Upper lobe of right lung (tissue), 1 donor: ENCODE measurements at regions not wholly inside any gene's neighbourhood (a gene's known extent, or its start where the extent isn't known, plus 50 kb on each side); places are given as distances from the start of the nearest gene placed in this dataset.

Source experiments
- ATAC-seq: fragments of 200-7000 bp; cut with Tn5 transposase; one replicate; pipeline ENCODE4 v1.9.1; 2020; ENCODE audit warnings: mild to moderate bottlenecking, moderate library complexity
- DNase-seq: peaks from one replicate; pipeline ENCODE4 v3.0.0-alpha.2; 2020
- H3K27ac ChIP-seq: fragments of 200-600 bp; one replicate; pipeline ENCODE4 v1.8.0; 2022
- H3K27me3 ChIP-seq: fragments of 200-600 bp; one replicate; pipeline ENCODE4 v1.8.0; 2022; ENCODE audit warnings: mild to moderate bottlenecking
- H3K36me3 ChIP-seq: fragments of 200-600 bp; one replicate; pipeline ENCODE4 v1.8.0; 2022
- H3K4me1 ChIP-seq: fragments of 200-600 bp; one replicate; pipeline ENCODE4 v1.8.0; 2022
- H3K4me3 ChIP-seq: fragments of 200-600 bp; one replicate; pipeline ENCODE4 v1.8.0; 2022; ENCODE audit warnings: mild to moderate bottlenecking
- H3K9me3 ChIP-seq: fragments of 200-600 bp; one replicate; pipeline ENCODE4 v1.8.0; 2022
- intact Hi-C: fragments of 100-400 bp; cut with DNase I; formaldehyde crosslinking; loops from one replicate; pipeline ENCODE4 v1.11.0; 2022
- TF ChIP-seq, protein P1 (sequence below): fragments of 200-600 bp; IDR thresholded peaks from one replicate; pipeline ENCODE4 v1.8.0; 2022; ENCODE audit warnings: antibody characterized with exemption
- donor health status: DM: no; HTN: yes; CAD: no; lungs with severe emphysema.

GRCh38 chr13:32883474-32883873 lies 132.7 kb upstream of the KL start:
- no peaks in the 10 kb centered on the region for H3K36me3 ChIP-seq
- no peak for DNase-seq
- no peak overlapping the region for H3K27ac ChIP-seq
- no peaks in the 10 kb centered on the region for H3K9me3 ChIP-seq
- no peak for ATAC-seq
- no peak overlapping the region for H3K4me3 ChIP-seq
- H3K27me3 ChIP-seq, result no peaks in the 10 kb centered on the region
- H3K4me1 ChIP-seq, result no peaks in the 10 kb centered on the region
- TF ChIP-seq, protein P1, sequence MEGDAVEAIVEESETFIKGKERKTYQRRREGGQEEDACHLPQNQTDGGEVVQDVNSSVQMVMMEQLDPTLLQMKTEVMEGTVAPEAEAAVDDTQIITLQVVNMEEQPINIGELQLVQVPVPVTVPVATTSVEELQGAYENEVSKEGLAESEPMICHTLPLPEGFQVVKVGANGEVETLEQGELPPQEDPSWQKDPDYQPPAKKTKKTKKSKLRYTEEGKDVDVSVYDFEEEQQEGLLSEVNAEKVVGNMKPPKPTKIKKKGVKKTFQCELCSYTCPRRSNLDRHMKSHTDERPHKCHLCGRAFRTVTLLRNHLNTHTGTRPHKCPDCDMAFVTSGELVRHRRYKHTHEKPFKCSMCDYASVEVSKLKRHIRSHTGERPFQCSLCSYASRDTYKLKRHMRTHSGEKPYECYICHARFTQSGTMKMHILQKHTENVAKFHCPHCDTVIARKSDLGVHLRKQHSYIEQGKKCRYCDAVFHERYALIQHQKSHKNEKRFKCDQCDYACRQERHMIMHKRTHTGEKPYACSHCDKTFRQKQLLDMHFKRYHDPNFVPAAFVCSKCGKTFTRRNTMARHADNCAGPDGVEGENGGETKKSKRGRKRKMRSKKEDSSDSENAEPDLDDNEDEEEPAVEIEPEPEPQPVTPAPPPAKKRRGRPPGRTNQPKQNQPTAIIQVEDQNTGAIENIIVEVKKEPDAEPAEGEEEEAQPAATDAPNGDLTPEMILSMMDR, result no peak
- intact Hi-C loops, result no loop called here

- no peak for ATAC-seq
- TF ChIP-seq, protein P1, result no peak
- no peak overlapping the region for H3K4me3 ChIP-seq
- H3K27me3 ChIP-seq, result no peaks in the 10 kb centered on the region
- H3K9me3 ChIP-seq, result no peaks in the 10 kb centered on the region
- no peaks in the 10 kb centered on the region for H3K36me3 ChIP-seq
- DNase-seq, result no peak
- no peak overlapping the region for H3K27ac ChIP-seq
- no peaks in the 10 kb centered on the region for H3K4me1 ChIP-seq
- intact Hi-C loops, result no loop called here
These were observed 128.6 kb upstream of the KL start for GRCh38 chr13:32887617-32888016.

DNA sequence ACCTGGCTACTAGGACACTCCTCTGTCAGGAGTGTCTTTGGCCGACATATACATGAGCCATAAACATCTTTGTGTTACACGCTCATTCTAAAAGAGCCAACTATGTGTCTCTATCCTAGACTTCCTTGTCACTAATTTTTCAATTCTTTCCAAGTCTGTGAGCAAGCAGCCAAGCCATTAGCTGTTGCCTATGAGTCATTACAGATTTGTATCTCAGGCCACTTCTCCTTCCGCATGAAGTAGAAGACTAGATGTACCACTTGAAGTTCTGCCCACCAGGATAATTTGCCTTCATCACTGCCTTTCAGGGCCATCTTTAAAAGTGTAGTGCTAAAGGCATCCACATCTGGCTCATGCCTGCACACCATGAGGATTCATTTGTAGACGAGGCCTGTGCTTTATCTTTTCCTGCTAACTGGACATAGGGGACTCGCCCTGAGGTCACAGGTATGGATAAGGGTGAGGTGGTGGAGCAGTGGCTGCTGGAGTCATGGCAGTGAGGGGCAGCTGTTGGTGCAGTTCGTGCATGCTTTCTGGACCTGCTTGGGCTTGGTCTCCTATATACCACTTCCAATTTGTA lies 126.1 kb upstream of the KL start:
- TF ChIP-seq, protein P1, result no peak
- Histone ChIP-seq H3K4me3 (no peak overlapping the region), H3K4me1 (no peaks in the 10 kb centered on the region), H3K9me3 (no peaks in the 10 kb centered on the region), H3K27me3 (no peaks in the 10 kb centered on the region), H3K27ac (no peak overlapping the region), H3K36me3 (no peaks in the 10 kb centered on the region)
- ATAC-seq, result no peak
- no peak for DNase-seq
- intact Hi-C loops, result no loop called here

- no peaks in the 10 kb centered on the region for H3K4me1 ChIP-seq
- no peak for DNase-seq
- H3K27ac ChIP-seq, result no peak overlapping the region
- TF ChIP-seq, protein P1, result no peak
- no peak overlapping the region for H3K4me3 ChIP-seq
- no peaks in the 10 kb centered on the region for H3K36me3 ChIP-seq
- no peaks in the 10 kb centered on the region for H3K9me3 ChIP-seq
- no peak for ATAC-seq
- intact Hi-C loops, result no loop called here
- no peaks in the 10 kb centered on the region for H3K27me3 ChIP-seq
These were observed 123.0 kb upstream of the KL start for GRCh38 chr13:32893176-32893575.

- Histone ChIP-seq H3K9me3 (no peaks in the 10 kb centered on the region), H3K27me3 (no peaks in the 10 kb centered on the region), H3K27ac (no peak overlapping the region), H3K4me3 (no peak overlapping the region), H3K4me1 (no peaks in the 10 kb centered on the region), H3K36me3 (no peaks in the 10 kb centered on the region)
- TF ChIP-seq, protein P1, result no peak
- ATAC-seq (no peak), DNase-seq (no peak)
- intact Hi-C loops, result no loop called here
These were observed 121.6 kb upstream of the KL start for GRCh38 chr13:32894589-32895001.

DNA sequence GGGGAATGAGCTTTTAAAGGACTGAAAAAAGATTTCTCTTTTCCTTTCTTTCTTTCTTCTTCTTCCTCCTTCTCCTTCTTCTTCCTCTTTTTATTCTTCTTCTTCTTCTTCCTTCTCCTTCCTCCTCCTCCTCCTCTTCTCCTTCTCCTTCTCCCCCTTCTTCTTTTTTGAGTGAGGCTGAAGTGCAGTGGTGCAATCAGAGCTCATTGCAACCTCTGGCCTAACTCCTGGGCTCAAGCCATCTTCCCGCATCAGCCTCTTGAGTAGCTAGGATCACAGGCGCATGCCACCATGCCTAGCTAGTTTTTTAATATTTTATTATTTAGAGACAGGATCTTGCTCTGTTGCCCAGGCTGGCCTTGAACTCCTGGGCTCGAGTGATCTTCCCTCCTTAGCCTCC lies 120.9 kb upstream of the KL start:
- DNase-seq (no peak), ATAC-seq (no peak)
- Histone ChIP-seq H3K27me3 (no peaks in the 10 kb centered on the region), H3K9me3 (no peaks in the 10 kb centered on the region), H3K4me3 (no peak overlapping the region), H3K27ac (no peak overlapping the region), H3K4me1 (no peaks in the 10 kb centered on the region), H3K36me3 (no peaks in the 10 kb centered on the region)
- TF ChIP-seq, protein P1, result no peak
- intact Hi-C loops, result no loop called here
